Ovary (tissue), 3 donors: ENCODE measurements at regions not wholly inside any gene's neighbourhood (a gene's known extent, or its start where the extent isn't known, plus 50 kb on each side); places are given as distances from the start of the nearest gene placed in this dataset.

ENCODE experiments used
- CTCF ChIP-seq, 3 donors: fragments of 450-650 bp in 2 of 3; fragments of 200-600 bp in 1 of 3; IDR thresholded peaks; one replicate each; pipeline versions ENCODE4 v1.5.1 to v1.8.0; 2016 to 2022; ENCODE audit warnings: antibody characterized with exemption in 3 of 3, mild to moderate bottlenecking in 1 of 3
- POLR2A ChIP-seq: fragments of 450-650 bp; IDR thresholded peaks from one replicate; pipeline ENCODE4 v1.6.1; 2017; ENCODE audit warnings: antibody characterized with exemption, mild to moderate bottlenecking, moderate library complexity
- donor health status: DM: no; HTN: no; CAD: no.

GRCh38 chr1:181391301-181391900 lies 91.9 kb upstream of the CACNA1E start:
- no peak for TF ChIP-seq CTCF (IDR thresholded peaks at IDR 0.05)
- TF ChIP-seq POLR2A, result no peak
